Pancreas (tissue), 10 donors: ENCODE measurements at regions not wholly inside any gene's neighbourhood (a gene's known extent, or its start where the extent isn't known, plus 50 kb on each side); places are given as distances from the start of the nearest gene placed in this dataset.

Experiments used
- ATAC-seq, 4 donors: fragments of 200-7000 bp; cut with Tn5 transposase; one replicate each; pipeline versions ENCODE4 v1.8.0 to v1.9.1; 2020; ENCODE audit warnings: mild to moderate bottlenecking in 4 of 4, moderate library complexity in 4 of 4
- DNase-seq, 6 donors: peaks; one replicate each; pipeline ENCODE4 v3.0.0-alpha.2; 2020
- FAIRE-seq: peaks from 2 replicates; lab custom pipeline; 2012; peaks lifted over from hg19 to GRCh38; lab: Jason Lieb, UNC
- H3K27ac ChIP-seq, 4 donors: fragments of 200-600 bp; sonication (generic); 1 replicate in 3 of 4; 2 replicates in 1 of 4; pipeline versions ENCODE4 v1.5.0 to v1.8.0; 2020
- H3K27me3 ChIP-seq, 4 donors: fragments of 200-600 bp; one replicate each; pipeline ENCODE4 v1.8.0; 2021
- H3K36me3 ChIP-seq, 3 donors: fragments of 200-600 bp; sonication (generic) in 1 of 3; one replicate each; pipeline versions ENCODE4 v1.5.0 to v1.8.0; 2020 to 2021
- H3K4me1 ChIP-seq, 3 donors: fragments of 200-600 bp; one replicate each; pipeline ENCODE4 v1.8.0; 2021
- H3K4me3 ChIP-seq, 4 donors: fragments of 200-600 bp; sonication (generic) in 2 of 4; one replicate each; pipeline versions ENCODE4 v1.5.0 to v1.8.0; 2020 to 2021
- H3K9me3 ChIP-seq, 4 donors: fragments of 200-600 bp; one replicate each; pipeline ENCODE4 v1.8.0; 2021
- CTCF ChIP-seq, 4 donors: fragments of 200-600 bp; sonication (generic) in 3 of 4; IDR thresholded peaks; one replicate each; pipeline versions ENCODE4 v1.5.0 to v1.8.0; 2021; ENCODE audit warnings: antibody characterized with exemption in 4 of 4
- WGBS, 2 donors: extraction: QIAGEN DNeasy Blood & Tissue Kit; methylation state at CpG; one replicate each; pipeline ENCODE4 v1.1.7; 2013; 5-methylcytosine and 5-hydroxymethylcytosine counted together
- intact Hi-C, 3 donors: fragments of 100-400 bp; cut with DNase I; formaldehyde crosslinking; loops; one replicate each; pipeline versions ENCODE4 v1.11.1 to v1.14.2; 2022
- donor health status: healthy with polysubstance abuse.
- donor health status: DM: no; HTN: no; CAD: no; lungs with moderate emphysema.
- donor health status: DM: no; HTN: no; CAD: no.
- donor health status: control.
- donor health status: control.
- donor health status: Bipolar disorder and iron deficiency.
- donor health status: DM: yes; HTN: yes; CAD: no.
- donor health status: DM: no; HTN: no; CAD: no.
- donor health status: DM: no; HTN: no; CAD: no.
- donor health status: DM: yes; HTN: yes; CAD: no.

GRCh38 chr2:46832543-46832942 is 83.1 kb downstream of the MCFD2 start:
- TF ChIP-seq CTCF (IDR thresholded peaks at IDR 0.05) = no peak
- intact Hi-C loops = no loop called here
- no peak overlapping the region for H3K4me3 ChIP-seq
- no peaks in the 10 kb centered on the region for H3K9me3 ChIP-seq
- H3K27me3 ChIP-seq = no peaks in the 10 kb centered on the region
- H3K27ac ChIP-seq = no peak overlapping the region
- H3K36me3 ChIP-seq = no peaks in the 10 kb centered on the region
- H3K4me1 ChIP-seq = no peaks in the 10 kb centered on the region
- DNase-seq (no peak), ATAC-seq (no peak), FAIRE-seq (no peak)
- WGBS, 2 donors = 57 to 74% methylated on average over 1 of the region's 1 CpG

GRCh38 chr2:46831869-46832265 is 83.7 kb downstream of the MCFD2 start:
- no peak overlapping the region for H3K27ac ChIP-seq
- no peak for TF ChIP-seq CTCF (IDR thresholded peaks at IDR 0.05)
- H3K27me3 ChIP-seq = no peaks in the 10 kb centered on the region
- H3K9me3 ChIP-seq = no peaks in the 10 kb centered on the region
- no peaks in the 10 kb centered on the region for H3K4me1 ChIP-seq
- H3K36me3 ChIP-seq = no peaks in the 10 kb centered on the region
- no peak for FAIRE-seq
- intact Hi-C loops = no loop called here
- no peak for ATAC-seq
- no peak for DNase-seq
- no peak overlapping the region for H3K4me3 ChIP-seq
- WGBS, 2 donors = 87 to 91% methylated on average over 4 of the region's 4 CpGs

GRCh38 chr2:46831051-46831868 is 84.3 kb downstream of the MCFD2 start:
- no peaks in the 10 kb centered on the region for H3K4me1 ChIP-seq
- no peaks in the 10 kb centered on the region for H3K27me3 ChIP-seq
- intact Hi-C loops = no loop called here
- WGBS, 2 donors = 79 to 84% methylated on average over 7 of the region's 7 CpGs
- no peak for ATAC-seq
- no peak for DNase-seq
- FAIRE-seq = no peak
- no peak overlapping the region for H3K4me3 ChIP-seq
- no peaks in the 10 kb centered on the region for H3K36me3 ChIP-seq
- TF ChIP-seq CTCF (IDR thresholded peaks at IDR 0.05) = no peak
- H3K9me3 ChIP-seq = no peaks in the 10 kb centered on the region
- no peak overlapping the region for H3K27ac ChIP-seq

- FAIRE-seq = no peak
- 85 to 86% methylated on average over 12 of the region's 12 CpGs for WGBS, 2 donors
- TF ChIP-seq CTCF (IDR thresholded peaks at IDR 0.05) = no peak
These were observed 86.2 kb downstream of the MCFD2 start for GRCh38 chr2:46829231-46829995.

More at GRCh38 chr2:46829231-46829995, 86.2 kb downstream of the MCFD2 start:
- no peak overlapping the region for H3K4me3 ChIP-seq
- intact Hi-C loops = no loop called here
- no peak overlapping the region for H3K27ac ChIP-seq
- DNase-seq (no peak), ATAC-seq (no peak)
- H3K27me3 ChIP-seq = no peaks in the 10 kb centered on the region
- H3K9me3 ChIP-seq = no peaks in the 10 kb centered on the region
- no peaks in the 10 kb centered on the region for H3K36me3 ChIP-seq
- no peaks in the 10 kb centered on the region for H3K4me1 ChIP-seq
